OCI-LY7 (cell line): ENCODE measurements at regions not wholly inside any gene's neighbourhood (a gene's known extent, or its start where the extent isn't known, plus 50 kb on each side); places are given as distances from the start of the nearest gene placed in this dataset.

Experiments
- BruUV-seq: library from RNA; stranded (reverse); fragments of 400-500 nt; replicated peaks from 2 replicates; lab custom pipeline; 2021; lab: Mats Ljungman, UMichigan
- CTCF ChIA-PET: fragments of 300-600 bp; sonication (Branson Sonifier 250); formaldehyde crosslinking; loops from one replicate; lab custom pipeline; 2022; ENCODE audit warnings: antibody characterized with exemption; ENCODE audit not compliant: unreplicated experiment; lab: Charles Lee
- POLR2A ChIA-PET: fragments of 300-600 bp; sonication (Branson Sonifier 250); formaldehyde crosslinking; loops from one replicate; lab custom pipeline; 2022; ENCODE audit warnings: antibody characterized with exemption; lab: Charles Lee
- DNase-seq: peaks from one replicate; pipeline ENCODE4 v3.0.0-alpha.2; 2015; ENCODE audit warnings: low spot score
- H2AFZ ChIP-seq: fragments of 200-600 bp; sonication (generic), shearing (Covaris generic); 2 replicates; pipeline ENCODE4 v1.6.1; 2014; ENCODE audit warnings: mild to moderate bottlenecking, antibody characterized with exemption, low read length, moderate library complexity
- H3K27ac ChIP-seq: fragments of 200-600 bp; sonication (generic); 2 replicates; pipeline ENCODE4 v1.5.1; 2014; ENCODE audit warnings: mixed run types, low read depth, mild to moderate bottlenecking, moderate library complexity, low read length, inconsistent platforms; ENCODE audit not compliant: poor library complexity, severe bottlenecking
- H3K36me3 ChIP-seq: fragments of 200-600 bp; sonication (generic); 2 replicates; pipeline ENCODE4 v1.6.1; 2014; ENCODE audit warnings: mild to moderate bottlenecking, antibody characterized with exemption, low read length, moderate library complexity, mixed read lengths; ENCODE audit not compliant: insufficient read depth
- H3K4me1 ChIP-seq: fragments of 200-600 bp; sonication (generic); 2 replicates; pipeline ENCODE4 v1.5.1; 2014; ENCODE audit warnings: mild to moderate bottlenecking, low read length; ENCODE audit not compliant: insufficient read depth, poor library complexity, severe bottlenecking
- H3K4me2 ChIP-seq: fragments of 200-600 bp; sonication (generic); 2 replicates; pipeline ENCODE4 v1.6.1; 2014; ENCODE audit warnings: mild to moderate bottlenecking, low read length
- H3K4me3 ChIP-seq: fragments of 200-600 bp; sonication (generic); 2 replicates; pipeline ENCODE4 v1.5.1; 2014; ENCODE audit warnings: mild to moderate bottlenecking, low read depth, low read length; ENCODE audit not compliant: poor library complexity, severe bottlenecking
- H3K79me2 ChIP-seq: fragments of 200-600 bp; sonication (generic); 2 replicates; pipeline ENCODE4 v1.6.1; 2016; ENCODE audit warnings: low read depth, mild to moderate bottlenecking, low read length, moderate library complexity, mixed read lengths; ENCODE audit not compliant: insufficient read depth
- H3K9me2 ChIP-seq: fragments of 200-600 bp; sonication (generic); 2 replicates; pipeline ENCODE4 v1.6.1; 2016; ENCODE audit warnings: mild to moderate bottlenecking, low read length, mixed read lengths; ENCODE audit not compliant: insufficient read depth
- H3K9me3 ChIP-seq: fragments of 200-600 bp; sonication (generic); 2 replicates; pipeline ENCODE4 v1.6.1; 2014; ENCODE audit warnings: mild to moderate bottlenecking, mixed run types, low read length, mixed read lengths
- H4K20me1 ChIP-seq: fragments of 200-600 bp; sonication (generic); 2 replicates; pipeline ENCODE4 v1.6.1; 2014; ENCODE audit warnings: mild to moderate bottlenecking, antibody characterized with exemption, low read length, moderate library complexity, mixed read lengths; ENCODE audit not compliant: insufficient read depth
- EZH2phosphoT487 ChIP-seq: fragments of 200-600 bp; sonication (generic); IDR thresholded peaks from 2 replicates; pipeline ENCODE4 v1.6.1; 2018; ENCODE audit warnings: low read depth, borderline replicate concordance, mild to moderate bottlenecking, mixed run types, antibody characterized with exemption, low read length, moderate library complexity, mixed read lengths
- intact Hi-C: fragments of 100-400 bp; cut with micrococcal nuclease; formaldehyde crosslinking; loops from one replicate; pipeline ENCODE4 v1.10.0; 2022; ENCODE audit not compliant: unreplicated experiment
- TF ChIP-seq, protein P1 (sequence below): fragments of 200-600 bp; sonication (generic); conservative IDR thresholded peaks from 2 replicates; pipeline ENCODE4 v1.5.1; 2014; ENCODE audit warnings: mild to moderate bottlenecking, antibody characterized with exemption, low read length, moderate library complexity, mixed read lengths

DNA sequence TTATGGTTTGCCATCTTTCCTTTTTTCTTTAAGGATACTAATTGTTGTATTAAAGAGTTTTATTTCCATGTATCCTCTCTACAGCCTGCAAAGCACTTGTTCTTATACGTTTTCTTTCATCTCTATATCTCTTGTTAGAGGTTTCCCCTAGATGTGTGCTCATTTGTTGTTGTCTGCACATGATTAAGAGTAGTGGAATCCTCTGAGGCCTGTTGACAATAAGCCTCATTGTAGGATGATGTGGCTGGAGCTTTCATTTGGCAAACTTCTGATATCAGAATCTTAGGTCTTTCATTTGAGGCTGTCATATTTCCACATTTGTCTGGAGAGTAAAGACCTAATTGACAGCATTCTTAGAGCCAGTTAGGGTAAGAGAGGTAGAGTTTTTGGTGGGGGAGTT, 506.0 kb downstream of the DIPK2A start:
- ChIA-PET POLR2A (no interaction called here), CTCF (no interaction called here)
- Histone ChIP-seq H3K79me2 (no peaks in the 10 kb centered on the region), H2AFZ (no peak overlapping the region), H3K4me3 (no peak overlapping the region), H3K9me2 (no peaks in the 10 kb centered on the region), H3K27ac (no peak overlapping the region), H3K36me3 (no peaks in the 10 kb centered on the region), H3K9me3 (0 out of 2 replicates have a peak, but pooled peaks cover 4% of the 10 kb centered on the region), H3K4me1 (no peaks in the 10 kb centered on the region), H4K20me1 (no peaks in the 10 kb centered on the region), H3K4me2 (no peak overlapping the region)
- no peak for TF ChIP-seq EZH2phosphoT487
- TF ChIP-seq, protein P1, sequence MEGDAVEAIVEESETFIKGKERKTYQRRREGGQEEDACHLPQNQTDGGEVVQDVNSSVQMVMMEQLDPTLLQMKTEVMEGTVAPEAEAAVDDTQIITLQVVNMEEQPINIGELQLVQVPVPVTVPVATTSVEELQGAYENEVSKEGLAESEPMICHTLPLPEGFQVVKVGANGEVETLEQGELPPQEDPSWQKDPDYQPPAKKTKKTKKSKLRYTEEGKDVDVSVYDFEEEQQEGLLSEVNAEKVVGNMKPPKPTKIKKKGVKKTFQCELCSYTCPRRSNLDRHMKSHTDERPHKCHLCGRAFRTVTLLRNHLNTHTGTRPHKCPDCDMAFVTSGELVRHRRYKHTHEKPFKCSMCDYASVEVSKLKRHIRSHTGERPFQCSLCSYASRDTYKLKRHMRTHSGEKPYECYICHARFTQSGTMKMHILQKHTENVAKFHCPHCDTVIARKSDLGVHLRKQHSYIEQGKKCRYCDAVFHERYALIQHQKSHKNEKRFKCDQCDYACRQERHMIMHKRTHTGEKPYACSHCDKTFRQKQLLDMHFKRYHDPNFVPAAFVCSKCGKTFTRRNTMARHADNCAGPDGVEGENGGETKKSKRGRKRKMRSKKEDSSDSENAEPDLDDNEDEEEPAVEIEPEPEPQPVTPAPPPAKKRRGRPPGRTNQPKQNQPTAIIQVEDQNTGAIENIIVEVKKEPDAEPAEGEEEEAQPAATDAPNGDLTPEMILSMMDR: no peak
- intact Hi-C loops: no loop called here
- no peak for DNase-seq
- no TSS peak for BruUV-seq

DNA sequence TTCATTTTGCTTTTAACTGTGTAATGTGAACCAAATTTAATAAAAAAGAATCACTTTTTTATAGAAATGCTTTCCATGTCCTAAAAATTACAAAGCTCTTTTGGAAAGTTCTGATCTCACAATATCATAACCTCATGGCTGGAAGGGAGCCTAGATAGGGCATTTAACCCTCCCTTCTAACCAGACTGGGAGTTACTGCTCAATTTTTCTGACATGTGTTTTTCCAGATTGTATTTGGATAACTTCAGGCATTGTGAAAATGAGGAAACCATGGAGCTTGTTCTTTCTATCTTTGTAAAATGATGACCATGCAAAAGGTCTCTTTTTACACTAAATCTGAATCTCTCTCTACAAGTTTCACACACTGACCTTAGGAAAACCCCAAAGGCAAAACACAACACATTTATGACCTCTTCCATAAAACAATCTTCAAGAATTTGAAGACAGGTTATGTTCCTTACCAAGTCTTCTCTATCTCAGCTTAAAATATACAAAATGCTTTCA, 508.8 kb downstream of the DIPK2A start:
- POLR2A ChIA-PET: interaction anchor here (0.6 to 1.1 kb wide), 2 partner anchors 28 to 29 kb away, joined by 3 read pairs; no protein-coding TSS in a partner anchor
- Histone ChIP-seq H3K9me3 (0 out of 2 replicates have a peak, but pooled peaks cover 4% of the 10 kb centered on the region), H3K4me3 (no peak overlapping the region), H3K79me2 (no peaks in the 10 kb centered on the region), H3K4me1 (no peaks in the 10 kb centered on the region), H3K27ac (no peak overlapping the region), H3K4me2 (no peak overlapping the region), H3K9me2 (no peaks in the 10 kb centered on the region), H2AFZ (no peak overlapping the region), H3K36me3 (no peaks in the 10 kb centered on the region), H4K20me1 (no peaks in the 10 kb centered on the region)
- no TSS peak for BruUV-seq
- no peak for DNase-seq
- CTCF ChIA-PET: no interaction called here
- intact Hi-C loops: no loop called here
- no peak for TF ChIP-seq EZH2phosphoT487
- TF ChIP-seq, protein P1: no peak

DNA sequence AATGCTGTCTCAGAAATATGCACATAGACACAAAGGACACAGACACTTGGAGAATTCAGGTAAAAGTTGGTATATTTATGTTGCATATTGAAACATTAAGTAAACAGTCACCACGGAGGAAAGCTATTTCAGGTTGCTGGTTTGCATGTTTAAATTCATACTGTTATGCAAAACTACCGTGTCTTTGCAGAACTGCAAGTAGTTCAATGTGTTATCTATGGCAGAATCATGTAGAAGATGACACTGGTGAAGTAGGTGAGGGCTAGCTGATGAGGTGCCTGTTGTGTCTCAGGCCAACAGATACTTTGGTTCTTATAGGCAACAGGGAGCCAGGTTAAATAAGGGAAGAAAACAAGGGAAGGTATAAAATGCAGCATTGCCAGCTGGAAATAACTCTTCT, 511.3 kb downstream of the DIPK2A start:
- no peak for DNase-seq
- CTCF ChIA-PET: no interaction called here
- Histone ChIP-seq H3K79me2 (no peaks in the 10 kb centered on the region), H3K4me2 (no peak overlapping the region), H3K36me3 (no peaks in the 10 kb centered on the region), H3K4me3 (no peak overlapping the region), H2AFZ (no peak overlapping the region), H3K27ac (no peak overlapping the region), H3K9me3 (0 out of 2 replicates have a peak, but pooled peaks cover 4% of the 10 kb centered on the region), H3K9me2 (no peaks in the 10 kb centered on the region), H4K20me1 (no peaks in the 10 kb centered on the region), H3K4me1 (no peaks in the 10 kb centered on the region)
- no TSS peak for BruUV-seq
- intact Hi-C loops: no loop called here
- TF ChIP-seq, protein P1: no peak
- no peak for TF ChIP-seq EZH2phosphoT487
- POLR2A ChIA-PET: no interaction called here
